HepG2 (cell line): ENCODE measurements at regions not wholly inside any gene's neighbourhood (a gene's known extent, or its start where the extent isn't known, plus 50 kb on each side); places are given as distances from the start of the nearest gene placed in this dataset.

Experiments used
- DNMT3B ChIP-seq: conservative IDR thresholded peaks from 2 replicates; pipeline ENCODE4 v1.6.1; 2016; ENCODE audit warnings: missing biosample characterization, control low read depth
- ELF4 ChIP-seq: sonication (generic); formaldehyde crosslinking; IDR thresholded peaks from 2 replicates; pipeline ENCODE4 v1.5.0; 2020; ENCODE audit warnings: missing genetic modification reagents, mild to moderate bottlenecking, moderate library complexity, borderline replicate concordance
- FOXK2 ChIP-seq: fragments of 450-650 bp; IDR thresholded peaks from 2 replicates; pipeline ENCODE4 v1.6.1; 2016
- ISL2 ChIP-seq: sonication (generic); formaldehyde crosslinking; IDR thresholded peaks from 2 replicates; pipeline ENCODE4 v1.5.0; 2020; ENCODE audit warnings: missing genetic modification reagents
- NFE2 ChIP-seq: sonication (generic); formaldehyde crosslinking; IDR thresholded peaks from 2 replicates; pipeline ENCODE4 v1.4.0; 2020; ENCODE audit warnings: missing genetic modification reagents
- RAD21 ChIP-seq: fragments of 450-650 bp; formaldehyde crosslinking; IDR thresholded peaks from 2 replicates; pipeline ENCODE4 v1.5.0; 2020; ENCODE audit warnings: mild to moderate bottlenecking
- TARDBP ChIP-seq: sonication (generic); formaldehyde crosslinking; IDR thresholded peaks from 2 replicates; pipeline ENCODE4 v1.8.0; 2022; ENCODE audit warnings: mild to moderate bottlenecking, missing genetic modification reagents
- ZKSCAN1 ChIP-seq: fragments of 150-350 bp; IDR thresholded peaks from 2 replicates; pipeline ENCODE4 v1.6.1; 2014; ENCODE audit warnings: low read length
- ZZZ3 ChIP-seq: sonication (generic); formaldehyde crosslinking; IDR thresholded peaks from 2 replicates; pipeline ENCODE4 v1.4.0; 2020; ENCODE audit warnings: missing genetic modification reagents, mild to moderate bottlenecking, borderline replicate concordance
- TF ChIP-seq, protein P1 (sequence below): fragments of 450-650 bp; IDR thresholded peaks from 2 replicates; pipeline ENCODE4 v1.6.1; 2017; ENCODE audit warnings: mild to moderate bottlenecking
- TF ChIP-seq, protein P2 (sequence below): sonication (generic); formaldehyde crosslinking; IDR thresholded peaks from 2 replicates; pipeline ENCODE4 v1.4.0; 2020; ENCODE audit warnings: missing genetic modification reagents
- TF ChIP-seq, protein P3 (sequence below), 2 experiments: sonication (generic) in 1 of 2; formaldehyde crosslinking in 1 of 2; IDR thresholded peaks; 2 replicates each; pipeline versions ENCODE4 v1.5.1 to v1.6.1; 2011 to 2020; ENCODE audit warnings: borderline replicate concordance in 1 of 2, low read depth in 1 of 2, low read length in 1 of 2, mild to moderate bottlenecking in 1 of 2, missing genetic modification reagents in 1 of 2, moderate library complexity in 1 of 2
- TF ChIP-seq, protein P4 (sequence below): sonication (generic); formaldehyde crosslinking; IDR thresholded peaks from 2 replicates; pipeline ENCODE4 v1.5.0; 2020; ENCODE audit warnings: mild to moderate bottlenecking, missing genetic modification reagents, moderate library complexity
- TF ChIP-seq, protein P5 (sequence below): sonication (generic); formaldehyde crosslinking; IDR thresholded peaks from 2 replicates; pipeline ENCODE4 v1.5.0; 2020; ENCODE audit warnings: missing genetic modification reagents, mild to moderate bottlenecking, borderline replicate concordance

DNA sequence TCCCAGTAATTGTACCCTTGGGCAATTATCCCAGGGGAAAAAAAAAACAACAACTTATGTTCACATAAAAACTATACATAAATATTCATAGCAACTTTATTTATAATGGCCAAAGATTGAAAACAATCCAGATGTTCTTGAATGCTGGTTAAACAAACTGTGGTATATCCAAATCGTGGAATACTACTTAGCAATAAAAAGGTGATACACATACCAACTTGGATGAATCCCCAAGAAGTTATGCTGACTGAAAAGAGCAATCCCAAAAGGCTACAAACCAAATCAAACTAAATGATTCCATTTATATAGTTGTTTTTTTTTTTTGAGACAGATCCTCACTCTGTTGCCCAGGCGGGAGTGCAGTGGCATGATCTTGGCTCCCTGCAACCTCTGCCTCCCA lies 129.7 kb downstream of the QRSL1 start:
- TF ChIP-seq FOXK2 (no peak), ZZZ3 (no peak), ELF4 (CRISPR knock-in tag) (no peak), NFE2 (CRISPR knock-in tag) (no peak), ZKSCAN1 (no peak), ISL2 (CRISPR knock-in tag) (no peak), TARDBP (CRISPR knock-in tag) (no peak), DNMT3B (CRISPR knock-in tag) (no peak), RAD21 (CRISPR knock-in tag) (no peak)
- TF ChIP-seq, protein P1, sequence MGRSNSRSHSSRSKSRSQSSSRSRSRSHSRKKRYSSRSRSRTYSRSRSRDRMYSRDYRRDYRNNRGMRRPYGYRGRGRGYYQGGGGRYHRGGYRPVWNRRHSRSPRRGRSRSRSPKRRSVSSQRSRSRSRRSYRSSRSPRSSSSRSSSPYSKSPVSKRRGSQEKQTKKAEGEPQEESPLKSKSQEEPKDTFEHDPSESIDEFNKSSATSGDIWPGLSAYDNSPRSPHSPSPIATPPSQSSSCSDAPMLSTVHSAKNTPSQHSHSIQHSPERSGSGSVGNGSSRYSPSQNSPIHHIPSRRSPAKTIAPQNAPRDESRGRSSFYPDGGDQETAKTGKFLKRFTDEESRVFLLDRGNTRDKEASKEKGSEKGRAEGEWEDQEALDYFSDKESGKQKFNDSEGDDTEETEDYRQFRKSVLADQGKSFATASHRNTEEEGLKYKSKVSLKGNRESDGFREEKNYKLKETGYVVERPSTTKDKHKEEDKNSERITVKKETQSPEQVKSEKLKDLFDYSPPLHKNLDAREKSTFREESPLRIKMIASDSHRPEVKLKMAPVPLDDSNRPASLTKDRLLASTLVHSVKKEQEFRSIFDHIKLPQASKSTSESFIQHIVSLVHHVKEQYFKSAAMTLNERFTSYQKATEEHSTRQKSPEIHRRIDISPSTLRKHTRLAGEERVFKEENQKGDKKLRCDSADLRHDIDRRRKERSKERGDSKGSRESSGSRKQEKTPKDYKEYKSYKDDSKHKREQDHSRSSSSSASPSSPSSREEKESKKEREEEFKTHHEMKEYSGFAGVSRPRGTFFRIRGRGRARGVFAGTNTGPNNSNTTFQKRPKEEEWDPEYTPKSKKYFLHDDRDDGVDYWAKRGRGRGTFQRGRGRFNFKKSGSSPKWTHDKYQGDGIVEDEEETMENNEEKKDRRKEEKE = no peak
- TF ChIP-seq, protein P2, sequence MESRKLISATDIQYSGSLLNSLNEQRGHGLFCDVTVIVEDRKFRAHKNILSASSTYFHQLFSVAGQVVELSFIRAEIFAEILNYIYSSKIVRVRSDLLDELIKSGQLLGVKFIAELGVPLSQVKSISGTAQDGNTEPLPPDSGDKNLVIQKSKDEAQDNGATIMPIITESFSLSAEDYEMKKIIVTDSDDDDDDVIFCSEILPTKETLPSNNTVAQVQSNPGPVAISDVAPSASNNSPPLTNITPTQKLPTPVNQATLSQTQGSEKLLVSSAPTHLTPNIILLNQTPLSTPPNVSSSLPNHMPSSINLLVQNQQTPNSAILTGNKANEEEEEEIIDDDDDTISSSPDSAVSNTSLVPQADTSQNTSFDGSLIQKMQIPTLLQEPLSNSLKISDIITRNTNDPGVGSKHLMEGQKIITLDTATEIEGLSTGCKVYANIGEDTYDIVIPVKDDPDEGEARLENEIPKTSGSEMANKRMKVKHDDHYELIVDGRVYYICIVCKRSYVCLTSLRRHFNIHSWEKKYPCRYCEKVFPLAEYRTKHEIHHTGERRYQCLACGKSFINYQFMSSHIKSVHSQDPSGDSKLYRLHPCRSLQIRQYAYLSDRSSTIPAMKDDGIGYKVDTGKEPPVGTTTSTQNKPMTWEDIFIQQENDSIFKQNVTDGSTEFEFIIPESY = no peak
- TF ChIP-seq, protein P3, sequence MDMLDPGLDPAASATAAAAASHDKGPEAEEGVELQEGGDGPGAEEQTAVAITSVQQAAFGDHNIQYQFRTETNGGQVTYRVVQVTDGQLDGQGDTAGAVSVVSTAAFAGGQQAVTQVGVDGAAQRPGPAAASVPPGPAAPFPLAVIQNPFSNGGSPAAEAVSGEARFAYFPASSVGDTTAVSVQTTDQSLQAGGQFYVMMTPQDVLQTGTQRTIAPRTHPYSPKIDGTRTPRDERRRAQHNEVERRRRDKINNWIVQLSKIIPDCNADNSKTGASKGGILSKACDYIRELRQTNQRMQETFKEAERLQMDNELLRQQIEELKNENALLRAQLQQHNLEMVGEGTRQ (IDR thresholded peaks at IDR 0.05; ENCODE audit: low read depth, low read length) = no peak
- TF ChIP-seq, protein P3 (CRISPR knock-in tag; IDR thresholded peaks at IDR 0.05; ENCODE audit: borderline replicate concordance) = no peak
- TF ChIP-seq, protein P4, sequence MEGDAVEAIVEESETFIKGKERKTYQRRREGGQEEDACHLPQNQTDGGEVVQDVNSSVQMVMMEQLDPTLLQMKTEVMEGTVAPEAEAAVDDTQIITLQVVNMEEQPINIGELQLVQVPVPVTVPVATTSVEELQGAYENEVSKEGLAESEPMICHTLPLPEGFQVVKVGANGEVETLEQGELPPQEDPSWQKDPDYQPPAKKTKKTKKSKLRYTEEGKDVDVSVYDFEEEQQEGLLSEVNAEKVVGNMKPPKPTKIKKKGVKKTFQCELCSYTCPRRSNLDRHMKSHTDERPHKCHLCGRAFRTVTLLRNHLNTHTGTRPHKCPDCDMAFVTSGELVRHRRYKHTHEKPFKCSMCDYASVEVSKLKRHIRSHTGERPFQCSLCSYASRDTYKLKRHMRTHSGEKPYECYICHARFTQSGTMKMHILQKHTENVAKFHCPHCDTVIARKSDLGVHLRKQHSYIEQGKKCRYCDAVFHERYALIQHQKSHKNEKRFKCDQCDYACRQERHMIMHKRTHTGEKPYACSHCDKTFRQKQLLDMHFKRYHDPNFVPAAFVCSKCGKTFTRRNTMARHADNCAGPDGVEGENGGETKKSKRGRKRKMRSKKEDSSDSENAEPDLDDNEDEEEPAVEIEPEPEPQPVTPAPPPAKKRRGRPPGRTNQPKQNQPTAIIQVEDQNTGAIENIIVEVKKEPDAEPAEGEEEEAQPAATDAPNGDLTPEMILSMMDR (CRISPR knock-in tag) = no peak
- TF ChIP-seq, protein P5, sequence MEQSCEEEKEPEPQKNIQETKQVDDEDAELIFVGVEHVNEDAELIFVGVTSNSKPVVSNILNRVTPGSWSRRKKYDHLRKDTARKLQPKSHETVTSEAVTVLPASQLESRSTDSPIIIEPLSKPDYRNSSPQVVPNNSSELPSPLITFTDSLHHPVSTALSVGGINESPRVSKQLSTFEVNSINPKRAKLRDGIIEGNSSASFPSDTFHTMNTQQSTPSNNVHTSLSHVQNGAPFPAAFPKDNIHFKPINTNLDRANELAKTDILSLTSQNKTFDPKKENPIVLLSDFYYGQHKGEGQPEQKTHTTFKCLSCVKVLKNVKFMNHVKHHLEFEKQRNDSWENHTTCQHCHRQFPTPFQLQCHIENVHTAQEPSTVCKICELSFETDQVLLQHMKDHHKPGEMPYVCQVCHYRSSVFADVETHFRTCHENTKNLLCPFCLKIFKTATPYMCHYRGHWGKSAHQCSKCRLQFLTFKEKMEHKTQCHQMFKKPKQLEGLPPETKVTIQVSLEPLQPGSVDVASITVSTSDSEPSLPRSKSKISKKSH (CRISPR knock-in tag) = no peak
